GM19438 (cell line): ENCODE measurements at regions not wholly inside any gene's neighbourhood (a gene's known extent, or its start where the extent isn't known, plus 50 kb on each side); places are given as distances from the start of the nearest gene placed in this dataset.

Experiments
- ATAC-seq: cut with Tn5 transposase; IDR thresholded peaks from one replicate; pipeline ENCODE4 v1.9.1; 2021; ENCODE audit warnings: low read depth; ENCODE audit not compliant: unreplicated experiment

GRCh38 chr4:130233377-130234047, 1137.6 kb downstream of the C4orf33 start:
- peak; percentile 100 for ATAC-seq

DNA sequence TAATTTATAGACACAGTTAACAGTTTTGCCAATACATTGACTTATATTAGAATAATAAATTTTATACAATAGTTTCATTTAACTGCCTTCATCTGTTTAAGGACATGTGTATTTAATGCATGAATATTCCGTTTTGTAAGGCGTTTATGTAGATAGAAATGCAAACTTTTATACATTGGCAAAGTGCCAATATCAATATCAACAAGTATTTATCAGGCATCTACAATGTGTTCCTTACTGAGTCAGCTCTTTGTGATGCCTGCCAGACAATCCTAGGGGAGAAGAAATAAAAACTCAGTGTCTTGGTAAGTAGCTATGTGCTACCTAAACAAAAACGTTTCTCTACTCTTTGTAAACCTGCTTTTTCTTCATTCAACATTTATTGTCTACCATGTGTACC, 1142.2 kb downstream of the C4orf33 start:
- ATAC-seq, result no peak

GRCh38 chr4:130249002-130249401, 1153.0 kb downstream of the C4orf33 start:
- no peak for ATAC-seq

- ATAC-seq, result no peak
Measured at GRCh38 chr4:130257271-130257670, 1161.3 kb downstream of the C4orf33 start.

DNA sequence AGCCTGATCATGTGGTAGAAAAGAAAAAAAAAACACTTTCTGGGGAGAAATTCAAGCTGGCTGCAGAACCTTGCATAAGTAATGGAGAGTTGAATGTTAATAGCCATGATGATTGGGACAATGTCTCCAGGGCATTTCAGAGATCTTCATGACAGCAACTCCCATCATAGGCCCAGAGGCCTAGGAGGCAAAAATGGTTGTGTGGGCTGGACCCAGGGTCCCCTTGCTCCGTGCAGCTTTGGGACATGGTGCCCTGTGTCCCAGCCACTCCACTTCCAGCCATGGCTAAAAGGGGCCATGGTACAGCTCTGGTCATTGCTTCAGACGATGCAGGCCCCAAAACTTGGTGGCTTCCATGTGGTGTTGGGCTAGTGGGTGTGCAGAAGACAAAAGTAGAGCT, 1170.9 kb downstream of the C4orf33 start:
- ATAC-seq, result no peak

- ATAC-seq, result no peak
Measured at GRCh38 chr4:130288576-130288975, 1192.6 kb downstream of the C4orf33 start.

- no peak for ATAC-seq
Measured at GRCh38 chr4:130293692-130294091, 1197.7 kb downstream of the C4orf33 start.

DNA sequence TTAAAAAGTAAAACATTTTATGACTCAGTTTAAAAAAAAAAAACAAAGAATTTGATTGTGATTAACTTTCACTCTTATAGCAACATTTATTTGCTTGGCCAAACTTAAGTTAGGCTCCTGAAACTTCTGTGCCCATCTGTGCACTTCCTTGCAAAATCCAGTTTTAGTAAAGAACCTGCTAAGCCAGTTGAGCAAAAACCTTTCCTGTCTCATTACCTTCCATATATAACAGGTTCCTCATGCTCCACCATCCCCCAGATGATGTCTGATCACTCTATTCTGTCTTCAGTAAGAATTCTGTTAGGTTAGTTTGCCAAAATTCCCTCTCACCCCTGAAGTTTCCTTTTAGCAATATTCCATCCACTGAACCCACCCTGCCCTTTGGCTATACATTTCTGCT, 1200.5 kb downstream of the C4orf33 start:
- ATAC-seq, result no peak

DNA sequence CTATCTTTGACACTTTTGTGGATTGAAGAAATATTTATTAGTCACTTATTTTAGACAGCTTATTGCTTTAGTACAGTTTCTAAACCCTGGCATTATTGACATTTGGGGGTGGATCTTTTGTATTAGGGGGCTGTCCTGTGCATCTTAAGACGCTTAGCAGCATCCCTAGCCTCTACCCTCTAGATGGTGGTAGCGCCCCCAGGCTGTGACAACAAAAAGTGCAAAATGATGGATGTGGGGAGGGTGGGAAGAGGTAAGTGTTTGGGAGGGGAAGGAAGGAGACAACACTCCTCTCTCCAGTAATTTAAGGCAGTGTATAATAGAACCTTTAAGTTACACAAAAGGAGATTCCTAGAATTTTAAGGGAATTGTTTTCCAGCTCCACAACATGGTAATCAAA, 1210.6 kb downstream of the C4orf33 start:
- ATAC-seq, result no peak

DNA sequence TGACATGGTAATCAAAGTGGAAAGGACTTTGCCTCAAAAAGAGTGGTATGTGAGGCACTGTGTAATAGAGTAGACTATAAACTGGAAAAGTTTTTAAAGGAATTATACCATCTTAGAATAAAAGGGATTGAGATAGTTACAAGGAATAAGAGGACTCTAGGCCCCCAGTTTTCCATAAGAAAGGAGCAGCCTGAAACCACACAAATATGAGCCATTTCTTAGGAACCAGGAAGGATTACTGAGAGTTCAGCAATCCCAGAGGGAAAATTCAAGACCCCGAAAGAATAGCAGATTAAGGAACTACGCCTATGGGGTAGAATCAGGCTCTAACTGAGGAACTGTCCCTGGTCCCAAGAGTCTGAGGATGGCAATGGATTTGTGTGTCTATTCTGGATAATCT, 1213.3 kb downstream of the C4orf33 start:
- ATAC-seq, result no peak

- ATAC-seq, result no peak
Measured at GRCh38 chr4:130322439-130322838, 1226.5 kb downstream of the C4orf33 start.

DNA sequence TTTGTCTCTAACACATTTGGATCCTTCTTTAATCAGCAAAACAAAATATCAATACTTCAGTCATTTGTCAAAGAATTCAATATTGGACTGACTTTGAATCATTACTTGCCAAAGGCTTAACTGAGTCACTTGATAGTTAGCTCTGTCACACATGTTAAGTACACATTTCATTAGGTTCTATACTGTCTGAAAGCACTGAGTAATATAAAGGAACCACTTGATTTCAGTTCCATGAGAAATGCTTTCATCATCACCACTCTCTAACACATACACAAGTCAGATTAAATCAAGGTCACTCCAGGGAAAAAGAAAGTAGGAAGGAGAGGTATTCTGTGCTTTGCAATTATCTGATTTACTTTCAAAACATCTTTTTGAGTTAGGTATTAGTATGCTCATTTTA, 1233.1 kb downstream of the C4orf33 start:
- no peak for ATAC-seq

- no peak for ATAC-seq
Measured at GRCh38 chr4:130333241-130333759, 1237.3 kb downstream of the C4orf33 start.

- no peak for ATAC-seq
Measured at GRCh38 chr4:130335417-130336194, 1239.7 kb downstream of the C4orf33 start.

- no peak for ATAC-seq
Measured at GRCh38 chr4:130336585-130337217, 1240.7 kb downstream of the C4orf33 start.

- ATAC-seq, result no peak
Measured at GRCh38 chr4:130338851-130339250, 1242.9 kb downstream of the C4orf33 start.

DNA sequence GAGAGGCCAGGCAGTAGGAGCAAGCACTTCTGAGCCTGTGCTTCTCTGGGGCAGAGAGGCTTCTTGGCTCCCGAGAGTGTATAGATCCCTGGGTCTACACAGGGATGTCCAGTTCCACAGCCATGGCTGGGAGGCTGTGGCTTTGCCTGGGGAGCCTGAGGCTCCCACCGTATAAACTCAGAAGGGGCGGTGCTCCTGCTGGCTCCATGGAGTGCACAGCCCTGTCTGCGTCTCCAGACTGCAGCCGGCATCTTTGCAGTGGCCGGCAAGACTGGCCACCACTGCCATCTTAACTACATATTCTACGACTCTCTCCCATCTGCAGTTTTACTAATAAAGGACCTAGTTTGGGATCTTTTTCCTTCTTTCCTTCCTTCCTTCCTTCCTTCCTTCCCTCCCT, 1253.8 kb downstream of the C4orf33 start:
- no peak for ATAC-seq

DNA sequence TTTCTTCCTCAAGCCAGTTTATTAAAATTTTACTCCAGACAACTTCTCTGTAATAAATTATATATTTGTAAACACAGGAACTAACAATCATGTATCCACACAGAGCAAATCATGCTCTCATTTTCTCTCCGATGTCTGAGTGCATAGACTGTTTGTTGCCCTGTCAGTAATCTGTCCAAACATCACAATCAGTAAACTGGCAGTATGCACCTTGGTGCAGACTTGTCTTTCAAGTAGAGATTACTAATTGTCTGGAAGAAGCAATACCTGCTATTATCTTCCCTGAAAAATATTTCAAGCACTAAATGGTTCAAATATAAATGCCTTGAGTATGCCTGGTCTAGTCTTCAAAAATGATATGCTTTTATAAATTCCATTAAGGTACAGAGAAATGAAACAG, 1260.9 kb downstream of the C4orf33 start:
- no peak for ATAC-seq

DNA sequence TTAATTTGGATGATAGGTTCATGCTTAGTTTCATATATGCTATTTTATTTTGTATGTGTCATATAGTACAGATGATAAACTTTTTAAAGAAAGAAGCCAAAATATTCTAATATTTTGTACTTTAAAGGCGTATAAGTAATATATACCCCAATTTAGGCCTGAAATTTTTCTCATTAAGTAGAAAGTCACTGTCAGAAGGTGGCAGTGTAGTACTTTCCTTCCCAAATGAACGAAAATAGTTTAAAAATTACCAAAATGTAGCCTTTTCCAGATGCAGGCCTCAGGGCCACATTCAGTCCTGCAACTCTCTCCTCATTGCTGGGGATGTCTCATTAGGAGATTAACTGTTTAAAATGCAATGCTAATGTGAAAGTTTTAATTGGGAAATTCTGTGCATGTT, 1263.6 kb downstream of the C4orf33 start:
- ATAC-seq, result no peak

GRCh38 chr4:130361616-130362015, 1265.7 kb downstream of the C4orf33 start:
- ATAC-seq, result no peak

- no peak for ATAC-seq
Measured at GRCh38 chr4:130368668-130369067, 1272.7 kb downstream of the C4orf33 start.
